CD4-positive, alpha-beta T cell treated with Interleukin-6 for 4 hours (primary cell): ENCODE measurements at regions not wholly inside any gene's neighbourhood (a gene's known extent, or its start where the extent isn't known, plus 50 kb on each side); places are given as distances from the start of the nearest gene placed in this dataset.
"Not testable (repeated sequence)": the region's sequence is repeated elsewhere in the genome, so short reads cannot be mapped to it uniquely, and the experiment has no call there.

Source experiments
- DNase-seq: peaks from one replicate; pipeline ENCODE4 v3.0.0-alpha.2; 2020; ENCODE audit warnings: mixed read lengths

DNA sequence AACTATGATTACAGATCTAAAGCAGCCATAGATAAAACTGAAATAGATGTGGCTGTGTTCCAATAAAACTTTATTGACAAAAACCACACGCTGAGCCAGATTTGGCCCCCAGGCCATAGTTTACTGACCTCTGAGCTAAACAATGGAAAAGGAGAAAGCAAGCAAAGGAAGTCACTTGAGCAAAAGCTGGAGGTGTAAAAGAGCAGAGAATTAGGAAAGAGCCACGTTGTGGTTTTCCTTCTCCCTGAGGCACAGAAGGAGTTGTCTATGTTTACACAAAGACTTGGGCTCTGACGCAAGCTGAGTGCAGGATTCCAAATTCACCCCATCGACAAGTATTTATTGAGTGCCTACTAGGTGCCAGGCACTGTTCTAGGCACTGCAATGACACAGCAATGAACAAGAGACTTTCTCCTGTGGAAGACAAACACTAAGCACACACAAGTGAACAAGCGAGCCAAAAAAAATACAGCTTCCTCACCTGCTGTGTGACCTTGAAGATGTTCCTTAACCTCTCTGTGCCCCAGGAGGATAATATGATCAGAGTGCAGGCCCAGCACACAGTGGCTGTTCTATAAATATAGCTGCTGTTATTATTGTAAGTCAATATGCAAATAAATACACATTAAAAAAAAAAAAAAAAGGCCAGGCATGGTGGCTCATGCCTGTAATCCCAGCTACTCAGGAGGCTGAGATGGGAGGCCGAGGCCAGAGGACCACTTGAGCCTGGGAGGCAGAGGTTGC, 75.4 kb upstream of the PTPN1 start:
- no peak for DNase-seq

DNA sequence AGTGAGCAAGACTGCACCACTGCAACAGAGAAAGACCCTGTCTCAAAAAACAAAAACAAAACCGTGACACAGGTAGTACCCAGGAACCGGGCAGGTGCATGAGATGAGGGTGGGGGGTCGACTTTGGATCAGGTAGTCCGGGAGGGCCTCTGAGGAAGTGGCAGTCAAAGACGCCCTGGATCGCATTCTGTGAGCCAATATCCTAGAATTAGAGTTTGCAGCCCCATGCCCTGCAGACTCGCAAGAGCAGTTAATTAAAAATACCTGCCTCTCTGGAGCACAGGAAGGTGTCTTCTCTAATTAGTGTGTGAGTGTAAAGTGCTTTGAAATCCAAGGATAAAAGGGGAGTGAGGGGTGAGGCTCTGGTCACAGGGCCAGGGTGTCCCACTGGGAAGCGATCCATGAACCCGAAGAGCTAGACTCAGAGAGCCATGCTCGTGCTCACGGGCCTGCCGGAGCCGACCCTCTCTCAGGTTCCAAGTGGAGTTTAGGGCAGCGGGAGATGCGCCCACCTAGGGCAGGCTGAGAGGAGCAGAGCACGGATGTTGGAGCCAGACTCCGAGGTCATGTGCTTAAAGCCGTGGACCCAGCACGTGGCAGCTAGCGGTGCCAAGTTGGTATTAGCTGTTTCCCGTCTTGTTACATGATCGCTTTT, 74.7 kb upstream of the PTPN1 start:
- no peak for DNase-seq

DNA sequence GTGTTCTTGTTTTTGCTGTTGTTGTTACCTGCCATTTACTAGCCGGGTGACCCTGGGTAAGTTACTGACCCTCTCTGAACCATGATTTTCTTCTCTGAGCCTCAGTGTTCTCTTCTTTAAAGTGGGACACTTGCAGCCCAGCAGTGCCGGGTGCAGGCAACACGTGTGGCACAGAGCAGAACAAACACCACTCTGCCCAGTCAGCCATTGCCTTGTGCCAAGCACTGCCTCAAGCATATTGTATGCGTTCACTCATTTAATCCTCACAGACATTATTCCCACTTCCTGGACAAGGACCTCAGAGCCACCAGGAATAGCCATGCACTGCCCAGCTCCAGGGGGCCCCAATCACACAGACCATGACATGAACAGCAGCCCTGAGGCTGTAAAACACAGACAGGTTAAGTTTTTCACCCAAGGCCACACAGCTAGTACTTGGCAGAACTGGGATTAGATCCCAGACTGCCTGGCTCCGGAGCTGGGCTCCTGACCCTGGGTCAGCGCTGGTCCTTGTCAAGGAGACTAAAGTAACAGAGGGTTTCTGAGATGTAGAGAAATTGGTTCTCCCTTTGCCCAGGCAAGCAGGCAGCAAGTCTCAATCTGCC, 74.0 kb upstream of the PTPN1 start:
- no peak for DNase-seq

DNA sequence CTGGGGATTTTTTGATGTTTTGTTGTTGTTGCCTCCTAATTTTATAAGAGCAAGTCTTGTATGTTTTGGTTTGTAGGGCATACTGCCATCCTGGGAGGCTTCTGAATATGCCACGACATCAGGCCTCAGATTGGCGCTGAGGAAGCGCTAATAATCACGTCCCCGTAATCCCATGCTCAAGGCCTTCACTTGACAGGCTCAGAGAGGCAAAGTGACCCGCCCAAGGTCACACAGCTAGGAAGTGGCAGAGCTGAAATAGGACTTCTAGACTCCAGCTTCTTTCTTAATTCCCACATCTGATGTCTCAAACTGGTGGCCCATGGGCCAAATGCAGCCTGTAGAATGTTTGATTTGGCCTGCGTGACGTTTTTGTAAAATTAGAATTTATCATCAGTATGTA, 73.5 kb upstream of the PTPN1 start:
- DNase-seq = no peak

DNA sequence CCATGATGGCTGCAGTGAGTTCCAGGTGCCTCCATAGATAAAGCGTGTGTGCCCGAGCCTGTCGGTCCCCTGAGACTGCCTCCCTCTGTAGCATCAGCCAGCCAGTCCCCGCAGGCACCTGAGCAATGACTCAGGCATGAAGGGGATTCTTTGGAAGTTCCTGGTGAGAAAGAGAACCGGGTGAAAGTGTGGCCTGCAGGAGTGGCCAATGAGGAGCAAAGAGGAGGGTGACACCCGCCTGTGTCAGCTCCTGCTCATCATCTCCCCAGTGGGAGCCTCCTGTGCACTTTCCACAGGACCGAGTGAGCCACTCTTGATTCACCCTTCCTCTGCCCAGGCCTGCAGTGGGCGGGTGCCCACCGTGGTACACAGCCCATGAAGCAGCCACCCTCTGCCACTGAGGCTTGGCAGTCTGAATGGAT, 71.2 kb upstream of the PTPN1 start:
- DNase-seq = no peak

DNA sequence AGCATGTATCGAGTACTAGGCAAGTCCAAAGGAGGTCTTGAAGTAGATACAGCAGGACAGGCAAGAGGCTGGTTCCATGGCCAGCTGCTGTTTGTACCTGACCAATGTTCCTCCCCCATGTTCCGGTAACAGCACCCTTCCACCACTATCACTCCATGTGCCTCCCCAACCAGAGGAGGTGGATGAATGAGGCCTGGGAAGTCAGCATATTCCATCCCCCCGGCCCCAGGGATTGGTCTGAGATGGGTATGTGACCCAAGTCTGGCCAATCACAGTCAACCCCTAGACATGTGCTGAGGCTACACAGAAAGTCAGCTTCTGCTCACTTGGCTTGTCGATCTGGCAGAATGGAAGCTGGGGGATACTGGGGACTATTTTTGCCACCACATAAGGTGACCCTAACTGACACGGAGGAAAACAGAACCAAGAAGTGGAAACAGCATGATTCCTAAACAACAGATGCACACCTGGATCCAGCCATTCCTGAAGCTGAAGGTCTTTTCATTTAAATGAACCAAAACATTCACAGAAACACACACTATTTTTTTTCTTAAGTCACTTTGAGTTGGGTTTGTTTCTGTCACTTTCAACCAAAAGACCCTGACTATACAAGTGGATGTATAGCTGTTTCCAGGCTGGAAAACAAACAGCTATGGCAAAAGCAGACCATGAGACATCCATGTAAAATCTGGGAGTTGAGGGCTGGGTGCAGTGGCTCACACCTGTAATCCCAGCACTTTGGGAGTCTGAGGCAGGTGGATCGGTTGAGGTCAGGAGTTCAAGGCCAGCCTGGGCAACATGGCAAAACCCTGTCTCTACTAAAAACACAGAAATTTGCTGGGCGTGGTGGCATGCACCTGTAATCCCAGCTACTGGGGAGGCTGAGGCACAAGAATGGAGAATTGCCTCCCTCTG, 70.4 kb upstream of the PTPN1 start:
- no peak for DNase-seq

DNA sequence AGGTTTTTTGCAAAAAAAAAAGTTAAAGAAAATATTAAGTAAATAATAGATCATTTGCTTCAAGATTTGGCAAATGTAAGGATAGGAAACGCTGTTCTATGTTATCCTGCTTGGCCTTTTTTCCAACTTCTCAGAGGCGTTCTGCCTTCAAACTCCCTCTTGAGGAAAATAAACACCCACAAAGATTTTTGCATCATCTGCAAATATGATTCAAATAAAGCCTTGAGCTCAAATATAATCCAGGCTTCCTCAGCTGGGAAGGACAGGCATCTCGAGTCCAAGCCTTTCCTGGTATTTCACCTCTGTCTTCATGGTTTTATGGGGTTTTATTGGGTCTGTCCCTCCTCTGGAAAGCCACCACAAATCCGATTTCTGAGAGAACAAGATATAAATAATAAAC, 67.7 kb upstream of the PTPN1 start:
- no peak for DNase-seq

DNA sequence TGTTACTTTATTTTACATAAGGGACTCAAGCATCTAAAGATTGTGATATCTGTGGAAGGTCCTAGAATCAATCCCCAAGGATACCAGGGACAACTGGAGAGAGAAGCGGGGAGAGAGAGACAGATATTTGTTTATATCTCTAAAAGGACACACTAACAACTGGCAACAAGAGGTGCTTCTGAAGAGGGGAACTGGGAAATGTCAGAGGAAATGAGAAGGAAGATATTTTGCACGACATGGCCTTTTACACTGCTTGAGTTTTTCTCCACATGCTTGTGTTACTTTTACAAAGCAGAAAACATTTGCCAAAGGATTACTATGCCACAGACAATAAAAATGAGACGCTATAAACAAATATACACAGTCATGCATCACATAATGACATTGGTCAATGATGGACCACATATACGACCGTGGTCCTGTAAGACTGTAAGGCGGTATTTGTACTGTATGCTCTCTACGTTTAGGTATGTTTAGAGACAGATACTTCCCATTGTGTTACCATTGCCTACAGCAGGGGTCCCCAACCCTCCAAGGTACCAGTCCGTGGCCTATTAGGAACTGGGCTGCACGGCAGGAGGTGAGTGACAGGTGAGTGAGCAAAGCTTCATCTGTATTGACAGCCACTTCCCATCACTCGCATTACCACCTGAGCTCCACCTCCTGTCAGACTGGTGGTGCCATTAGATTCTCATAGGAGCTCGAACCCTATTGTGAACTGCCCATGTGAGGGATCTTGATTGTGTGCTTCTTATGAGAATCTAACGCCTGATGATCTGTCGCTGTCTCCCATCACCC, 64.6 kb upstream of the PTPN1 start:
- DNase-seq = no peak

DNA sequence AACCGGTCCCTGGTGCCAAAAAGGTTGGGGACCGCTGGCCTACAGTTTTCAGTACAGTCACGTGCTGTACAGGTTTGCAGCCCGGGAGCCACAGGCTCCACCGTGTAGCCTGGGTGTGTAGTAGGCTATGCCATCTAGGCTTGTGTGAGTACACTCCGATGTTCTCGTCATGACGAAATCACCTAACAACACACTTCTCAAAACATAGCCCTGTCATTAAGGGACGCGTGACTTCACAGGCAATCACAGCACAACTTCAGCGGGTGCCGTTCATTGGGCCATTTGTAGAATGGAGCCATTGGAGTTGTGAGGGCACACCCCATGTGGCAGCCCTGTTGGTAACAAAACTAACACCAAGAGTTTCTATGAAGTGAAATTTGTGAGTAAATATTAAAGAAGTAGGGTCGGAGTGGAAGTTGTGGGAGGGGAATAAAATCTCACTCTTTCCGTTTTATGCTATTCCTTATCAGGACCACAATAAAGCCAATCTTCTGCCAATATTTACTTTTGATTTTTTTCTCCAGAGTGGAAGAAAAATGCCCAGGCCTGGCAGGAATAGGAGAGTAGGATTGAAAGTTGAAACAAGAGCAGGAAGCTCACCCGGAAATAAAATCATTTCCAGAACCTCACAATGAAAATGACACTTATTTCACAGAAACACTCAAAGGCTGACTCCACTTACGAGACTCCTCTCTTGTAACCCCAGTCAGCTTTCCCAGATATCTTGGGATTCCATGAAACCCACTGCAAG, 63.7 kb upstream of the PTPN1 start:
- DNase-seq = no peak

DNA sequence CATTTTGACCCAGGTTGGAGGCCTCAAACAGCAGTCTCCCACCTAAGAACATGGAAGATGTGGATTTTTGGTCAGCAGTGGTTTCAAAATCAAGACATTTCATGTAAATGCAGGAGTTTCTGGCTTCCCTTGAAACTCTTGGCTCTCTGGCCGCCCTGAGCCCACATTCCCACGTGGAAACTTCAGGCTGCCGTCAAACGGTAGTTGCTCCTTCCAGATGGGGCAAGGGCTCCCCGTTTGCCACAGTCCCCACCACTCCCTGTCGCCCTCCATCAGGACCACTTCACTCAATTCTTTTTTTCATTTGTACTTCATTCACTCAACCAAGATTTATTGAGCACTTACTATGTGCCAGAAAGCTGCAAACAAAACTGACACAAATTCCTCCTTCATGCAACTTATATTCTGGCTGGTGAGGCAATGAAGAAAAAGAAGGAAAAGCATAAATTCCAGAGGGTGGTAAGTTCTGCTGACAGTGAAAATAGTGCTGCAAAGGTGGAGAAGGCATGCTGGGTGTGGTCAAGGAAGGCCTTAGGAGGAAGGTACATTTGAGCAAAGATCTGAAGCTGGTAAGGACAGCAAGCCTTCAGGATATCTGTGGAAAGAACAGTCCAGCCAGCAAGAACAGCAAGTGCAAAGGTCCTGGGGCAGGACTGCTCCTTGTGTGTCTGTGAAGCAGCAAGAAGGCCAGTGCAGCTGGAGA, 62.9 kb upstream of the PTPN1 start:
- no peak for DNase-seq

DNA sequence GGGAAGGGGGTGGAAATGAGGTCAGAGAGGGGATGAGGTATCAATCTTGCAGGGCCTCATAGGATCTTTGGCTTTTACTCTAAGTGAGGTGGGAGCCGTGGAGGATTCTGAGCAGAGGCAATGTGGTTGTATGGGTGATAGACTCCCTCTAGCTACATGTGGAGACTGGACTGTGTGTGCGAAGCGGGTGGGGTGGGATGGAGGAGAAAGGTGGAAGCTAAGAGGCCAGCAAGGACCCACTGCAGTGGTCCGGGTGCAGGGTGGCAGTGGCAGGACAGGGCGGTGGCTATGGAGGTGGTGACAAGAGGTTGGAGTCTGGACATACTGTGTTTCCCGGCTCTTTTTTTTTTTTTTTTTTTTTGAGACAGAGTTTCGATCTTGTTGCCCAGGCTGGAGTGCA, 62.4 kb upstream of the PTPN1 start:
- DNase-seq = no peak

DNA sequence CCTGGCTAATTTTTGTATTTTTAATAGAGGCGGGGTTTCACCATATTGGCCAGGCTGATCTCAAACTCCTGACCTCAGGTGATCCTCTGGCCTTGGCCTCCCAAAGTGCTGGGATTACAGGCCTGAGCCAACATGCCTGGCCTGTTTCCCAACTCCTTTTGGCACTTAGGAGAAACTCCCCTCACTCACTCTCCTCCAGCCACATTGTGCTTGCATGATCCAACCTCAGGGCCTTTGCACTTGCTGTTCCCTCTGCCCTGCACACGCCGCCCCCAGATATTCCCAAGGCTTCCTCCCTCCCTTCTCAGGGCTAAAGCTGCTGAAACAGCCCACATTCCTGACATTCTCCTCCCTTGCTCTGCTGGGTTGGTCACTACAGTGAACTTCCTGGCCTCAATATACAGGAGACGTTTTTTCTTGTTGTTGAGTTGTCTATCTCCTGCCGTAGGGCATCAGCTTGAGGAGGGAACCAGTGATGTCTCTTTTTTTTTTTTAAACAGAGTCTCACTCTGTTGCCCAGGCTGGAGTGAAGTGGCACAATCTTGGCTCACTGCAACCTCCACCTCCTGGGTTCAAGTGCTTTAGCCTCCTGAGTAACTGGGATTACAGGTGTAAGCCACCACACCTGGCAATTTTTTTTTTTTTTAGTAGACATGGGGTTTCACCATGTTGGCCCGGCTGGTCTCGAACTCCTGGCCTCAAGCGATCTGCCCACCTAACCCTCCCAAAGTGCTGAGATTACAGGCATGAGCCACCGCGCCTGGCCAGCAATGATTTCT, 61.4 kb upstream of the PTPN1 start:
- DNase-seq = not testable (repeated sequence)

DNA sequence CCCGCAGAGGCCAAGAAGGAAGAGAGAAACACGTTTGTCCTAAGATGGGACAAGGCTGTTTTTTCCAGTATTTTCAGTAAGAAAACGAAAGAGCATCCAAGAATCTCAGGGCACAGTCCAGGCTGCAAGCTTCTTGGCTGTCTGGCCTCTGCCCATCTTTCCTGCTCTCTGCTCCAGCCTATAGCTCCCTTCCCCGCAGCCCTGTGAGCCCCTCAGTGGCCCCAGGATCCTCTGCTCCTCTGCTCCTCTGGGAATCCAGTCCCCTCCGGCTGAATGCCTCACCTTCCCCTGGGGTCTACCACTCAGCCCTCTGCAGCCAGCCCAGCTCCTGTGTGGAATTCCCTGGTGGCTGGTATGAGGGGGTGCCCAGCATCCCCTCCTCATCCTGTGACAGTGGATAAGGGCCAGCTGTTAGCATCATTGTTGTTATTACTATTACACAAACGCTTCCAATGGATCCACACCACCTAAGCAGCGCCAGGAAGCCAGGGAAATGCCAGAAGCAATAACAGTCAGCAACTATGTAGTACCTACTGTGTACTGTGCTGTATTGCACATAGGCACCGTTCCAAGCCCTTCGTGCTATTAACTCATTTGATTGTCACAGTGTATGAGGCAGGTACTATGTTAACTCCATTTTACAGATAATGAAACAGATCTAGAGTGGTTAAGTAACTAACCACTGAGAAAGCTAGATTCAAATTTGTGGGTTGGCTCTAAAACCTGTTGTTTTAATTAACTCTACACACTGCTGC, 60.3 kb upstream of the PTPN1 start:
- DNase-seq = no peak

DNA sequence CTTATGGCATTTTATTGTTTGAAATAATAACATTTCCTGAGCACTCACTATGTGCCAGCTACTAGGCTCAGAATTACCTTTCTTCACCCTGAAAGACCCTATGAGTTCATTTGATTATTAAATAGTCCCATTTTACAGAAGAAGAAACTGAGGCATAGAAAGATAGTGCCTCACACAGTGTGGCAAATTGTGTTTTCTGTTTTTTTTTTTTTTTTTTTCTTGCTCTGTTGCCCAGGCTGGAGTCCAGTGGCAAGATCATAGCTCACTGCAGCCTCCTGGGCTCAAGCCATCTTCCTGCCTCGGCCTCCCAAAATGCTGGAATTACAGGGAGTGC, 59.7 kb upstream of the PTPN1 start:
- no peak for DNase-seq

DNA sequence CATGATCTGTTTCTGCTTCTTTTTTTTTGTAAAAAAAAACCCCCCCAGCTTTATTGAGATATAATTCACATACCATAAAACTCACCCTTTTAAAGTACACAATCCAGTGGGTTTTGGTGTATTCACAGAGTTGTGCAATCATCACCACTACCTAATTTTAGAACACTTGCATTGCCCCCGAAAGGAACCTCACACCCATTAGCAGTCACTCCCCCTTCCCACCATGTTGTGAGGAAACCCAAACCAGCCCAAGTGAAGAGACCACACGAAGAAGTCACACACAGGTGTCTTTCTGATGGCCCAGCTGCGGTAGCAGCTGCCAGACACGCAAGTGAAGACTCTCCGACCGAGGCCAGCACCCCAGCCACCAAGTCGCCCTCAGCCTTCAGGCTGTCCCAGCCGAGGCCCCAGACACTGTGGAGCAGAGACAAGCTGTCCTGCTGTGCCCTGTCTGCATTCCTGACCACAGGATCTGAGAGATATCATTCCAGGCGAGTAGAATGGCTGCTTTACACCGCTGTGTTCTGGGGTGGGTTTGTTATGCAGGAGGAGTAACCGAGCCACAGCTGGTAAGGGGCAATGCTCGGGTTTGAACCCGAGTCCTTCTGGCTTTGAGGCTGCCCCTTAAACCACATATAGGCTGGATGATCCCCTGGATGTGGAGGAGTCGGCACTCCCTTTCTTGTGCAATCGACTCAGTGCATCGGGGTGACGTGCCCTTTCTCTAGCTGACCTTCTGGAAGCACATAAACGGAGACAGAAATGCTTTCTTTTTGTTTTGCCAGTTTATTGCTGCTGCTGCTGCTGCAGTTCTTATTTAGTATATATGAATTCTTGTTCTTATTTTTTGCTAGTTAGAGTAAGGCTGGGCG, 59.1 kb upstream of the PTPN1 start:
- DNase-seq = no peak

DNA sequence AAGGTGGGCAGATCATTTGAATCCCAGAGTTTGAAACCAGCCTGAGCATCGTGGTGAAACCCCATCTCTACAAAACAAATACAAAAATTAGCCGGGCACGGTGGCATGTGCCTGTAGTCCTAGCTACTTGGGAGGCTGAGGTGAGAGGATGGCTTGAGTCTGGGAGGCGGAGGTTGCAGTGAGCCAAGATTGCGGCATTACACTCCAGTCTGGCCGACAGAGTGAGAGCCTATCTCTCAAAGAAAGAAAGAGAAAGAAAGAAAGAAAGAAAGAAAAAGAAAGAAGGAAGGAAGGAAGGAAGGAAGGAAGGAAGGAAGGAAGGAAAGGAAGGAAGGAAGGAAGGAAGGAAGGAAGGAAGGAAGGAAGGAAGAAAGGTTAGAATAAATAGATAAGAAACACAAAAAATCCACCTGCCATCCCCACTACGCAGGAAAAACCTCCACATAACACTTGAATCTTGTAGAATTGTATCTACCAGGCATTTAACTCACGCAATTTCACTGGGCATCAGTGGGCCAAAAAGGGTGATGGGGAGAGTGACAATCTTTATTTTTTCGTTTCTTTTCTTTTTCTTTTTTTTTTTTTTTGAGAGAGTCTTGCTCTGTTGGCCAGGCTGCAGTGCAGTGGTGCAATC, 58.3 kb upstream of the PTPN1 start:
- DNase-seq = not testable (repeated sequence)

DNA sequence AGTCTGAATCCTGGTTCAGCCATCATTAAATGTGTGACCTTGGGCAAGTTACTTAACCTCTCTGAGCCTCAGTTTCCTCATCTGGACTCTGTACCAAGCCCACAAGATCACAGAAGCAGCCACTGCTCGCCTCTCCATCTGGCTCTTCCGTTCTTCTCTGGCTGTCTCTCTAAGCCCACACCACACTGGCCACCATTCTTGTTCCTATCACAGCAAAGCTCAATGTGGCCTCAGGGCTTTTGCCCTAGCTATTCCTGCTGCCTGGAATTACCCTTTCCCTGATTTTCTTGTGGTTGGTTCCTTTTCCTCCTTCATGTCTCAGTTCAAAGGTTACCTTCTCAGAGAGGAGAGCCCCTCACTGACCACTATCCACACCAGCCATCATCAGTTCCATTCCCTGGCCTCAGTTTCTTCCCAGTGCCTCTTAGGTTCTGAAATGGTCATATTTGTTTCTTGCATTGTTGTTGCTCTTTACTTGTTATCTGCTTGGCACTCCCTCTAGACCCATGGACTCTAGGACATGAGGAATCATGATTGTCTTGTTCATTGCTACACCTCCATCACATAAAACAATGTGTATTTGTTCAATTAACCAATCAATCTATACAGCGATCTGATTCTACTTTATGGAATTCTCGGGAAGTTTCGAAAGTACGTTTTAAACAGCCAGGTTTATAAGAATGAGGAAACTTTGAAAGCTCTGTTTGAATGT, 56.5 kb upstream of the PTPN1 start:
- DNase-seq = no peak
